ENCODE measurements at regions not wholly inside any gene's neighbourhood (a gene's known extent, or its start where the extent isn't known, plus 50 kb on each side); places are given as distances from the start of the nearest gene placed in this dataset.

- no peak for DNase-seq
Measured at GRCh38 chr4:14898989-14899388, 103.3 kb upstream of the CPEB2 start.

- DNase-seq: no peak
Measured at GRCh38 chr4:14902342-14902741, 99.9 kb upstream of the CPEB2 start.

- DNase-seq: no peak
Measured at GRCh38 chr4:14903321-14903720, 99.0 kb upstream of the CPEB2 start.

GRCh38 chr4:14906805-14907204, 95.5 kb upstream of the CPEB2 start:
- no peak for DNase-seq

GRCh38 chr4:14908635-14909034, 93.6 kb upstream of the CPEB2 start:
- no peak for DNase-seq

- no peak for DNase-seq
Measured at GRCh38 chr4:14910411-14910810, 91.9 kb upstream of the CPEB2 start.

- DNase-seq: no peak
Measured at GRCh38 chr4:14912426-14912825, 89.9 kb upstream of the CPEB2 start.

- no peak for DNase-seq
Measured at GRCh38 chr4:14915018-14915417, 87.3 kb upstream of the CPEB2 start.

GRCh38 chr4:14916554-14917297, 85.6 kb upstream of the CPEB2 start:
- no peak for DNase-seq

GRCh38 chr4:14917298-14917633, 85.0 kb upstream of the CPEB2 start:
- no peak for DNase-seq

- no peak for DNase-seq
Measured at GRCh38 chr4:14918336-14918735, 83.9 kb upstream of the CPEB2 start.

GRCh38 chr4:14919785-14920184, 82.5 kb upstream of the CPEB2 start:
- DNase-seq: no peak

- DNase-seq: no peak
Measured at GRCh38 chr4:14920237-14920636, 82.0 kb upstream of the CPEB2 start.

- DNase-seq: no peak
Measured at GRCh38 chr4:14920759-14921320, 81.4 kb upstream of the CPEB2 start.

- DNase-seq: peak; percentile 0
Measured at GRCh38 chr4:14921781-14922180, 80.5 kb upstream of the CPEB2 start.

- DNase-seq: no peak
Measured at GRCh38 chr4:14924076-14924811, 78.0 kb upstream of the CPEB2 start.

GRCh38 chr4:14924812-14925344, 77.4 kb upstream of the CPEB2 start:
- no peak for DNase-seq

GRCh38 chr4:14925471-14925870, 76.8 kb upstream of the CPEB2 start:
- no peak for DNase-seq

- DNase-seq: no peak
Measured at GRCh38 chr4:14926368-14926767, 75.9 kb upstream of the CPEB2 start.

- DNase-seq: no peak
Measured at GRCh38 chr4:14928035-14928434, 74.2 kb upstream of the CPEB2 start.

- DNase-seq: no peak
Measured at GRCh38 chr4:14929669-14930068, 72.6 kb upstream of the CPEB2 start.

- DNase-seq: no peak
Measured at GRCh38 chr4:14934704-14935390, 67.4 kb upstream of the CPEB2 start.

GRCh38 chr4:14943749-14944148, 58.5 kb upstream of the CPEB2 start:
- no peak for DNase-seq

GRCh38 chr4:14952352-14952751, 49.9 kb upstream of the CPEB2 start:
- no peak for DNase-seq

All from SIG-M5 (cell line).